Mammary epithelial cell (primary cell): ENCODE measurements at regions not wholly inside any gene's neighbourhood (a gene's known extent, or its start where the extent isn't known, plus 50 kb on each side); places are given as distances from the start of the nearest gene placed in this dataset.

Source experiments
- CTCF ChIP-seq, 2 donors: IDR thresholded peaks in 1 of 2; conservative IDR thresholded peaks in 1 of 2; 2 replicates each; pipeline ENCODE4 v1.5.1; 2011 to 2012; ENCODE audit warnings: inconsistent platforms in 2 of 2, low read length in 2 of 2, mild to moderate bottlenecking in 2 of 2, control low read depth in 1 of 2, low read depth in 1 of 2; ENCODE audit not compliant: insufficient read depth in 1 of 2; ENCODE audit errors: extremely low read depth in 1 of 2
- EZH2 ChIP-seq: IDR thresholded peaks from 2 replicates; pipeline ENCODE4 v1.6.1; 2012; ENCODE audit warnings: low read length, inconsistent platforms, borderline replicate concordance

- TF ChIP-seq CTCF (conservative IDR thresholded peaks at IDR 0.05 in 1 of 2, IDR thresholded peaks at IDR 0.05 in 1 of 2; ENCODE audit: extremely low read depth in 1 of 2, insufficient read depth in 1 of 2, low read depth in 1 of 2, low read length in 2 of 2), result no peak
- no peak for TF ChIP-seq EZH2
Observed at GRCh38 chr2:12971581-12972365, 255.0 kb downstream of the TRIB2 start.
